ENCODE measurements at regions not wholly inside any gene's neighbourhood (a gene's known extent, or its start where the extent isn't known, plus 50 kb on each side); places are given as distances from the start of the nearest gene placed in this dataset.

DNA sequence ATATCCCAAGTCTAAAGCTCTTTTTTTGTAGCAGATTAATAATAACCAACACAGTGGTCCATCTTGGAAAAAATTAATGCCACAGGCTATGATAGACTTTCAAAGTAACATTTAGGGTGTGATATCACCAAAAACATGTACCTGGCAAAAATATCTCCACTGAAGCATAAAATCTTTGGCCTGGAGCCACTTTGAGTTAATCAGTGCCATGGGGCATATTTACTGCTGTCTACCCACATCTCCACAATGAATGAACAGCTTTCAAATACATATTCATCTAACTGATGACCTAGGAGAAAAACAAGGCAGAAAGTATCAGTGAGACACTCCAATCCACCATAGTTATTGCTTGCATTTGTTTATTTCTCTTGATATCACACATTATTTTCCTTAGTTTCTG lies 296.0 kb upstream of the MDFIC2 start:
- no peak for TF ChIP-seq CTCF (IDR thresholded peaks at IDR 0.05; ENCODE audit: borderline replicate concordance, extremely low read depth, low read length, poor library complexity, severe bottlenecking)
- no peak for TF ChIP-seq EZH2 (IDR thresholded peaks at IDR 0.05; ENCODE audit: borderline replicate concordance, low read depth, low read length, severe bottlenecking)

GRCh38 chr3:70607469-70607868 lies 295.0 kb upstream of the MDFIC2 start:
- Histone ChIP-seq H3K4me2 (ENCODE audit: insufficient read depth, low read length) (no peak overlapping the region), H3K9ac (ENCODE audit: low read depth, low read length) (no peak overlapping the region), H3K4me1 (ENCODE audit: insufficient read depth, low read length) (no peaks in the 10 kb centered on the region), H3K4me3 (ENCODE audit: low read depth in 1 of 2, low read length in 2 of 2) (no peak overlapping the region), H3K36me3 (ENCODE audit: insufficient read depth, low read length) (no peaks in the 10 kb centered on the region), H3K27me3 (ENCODE audit: insufficient read depth, low read length, poor library complexity) (no peaks in the 10 kb centered on the region), H2AFZ (ENCODE audit: low read depth, low read length) (no peak overlapping the region), H3K27ac (ENCODE audit: low read length) (no peak overlapping the region), H3K9me3 (ENCODE audit: insufficient read depth, low read length, severe bottlenecking) (no peaks in the 10 kb centered on the region), H4K20me1 (ENCODE audit: insufficient read depth, low read length) (no peaks in the 10 kb centered on the region), H3K79me2 (ENCODE audit: insufficient read depth, low read length) (no peaks in the 10 kb centered on the region)
- DNase-seq (no peak), ATAC-seq (ENCODE audit: insufficient read depth, low read depth) (no peak)
- TF ChIP-seq CTCF (IDR thresholded peaks at IDR 0.05; ENCODE audit: borderline replicate concordance, extremely low read depth, low read length, poor library complexity, severe bottlenecking) (no peak), EZH2 (IDR thresholded peaks at IDR 0.05; ENCODE audit: borderline replicate concordance, low read depth, low read length, severe bottlenecking) (no peak)

More for the DNA sequence above, 296.0 kb upstream of the MDFIC2 start:
- Histone ChIP-seq H3K4me2 (ENCODE audit: insufficient read depth, low read length) (no peak overlapping the region), H3K4me1 (ENCODE audit: insufficient read depth, low read length) (no peaks in the 10 kb centered on the region), H3K4me3 (ENCODE audit: low read depth in 1 of 2, low read length in 2 of 2) (no peak overlapping the region), H3K9ac (ENCODE audit: low read depth, low read length) (no peak overlapping the region), H3K79me2 (ENCODE audit: insufficient read depth, low read length) (no peaks in the 10 kb centered on the region), H3K27me3 (ENCODE audit: insufficient read depth, low read length, poor library complexity) (no peaks in the 10 kb centered on the region), H3K9me3 (ENCODE audit: insufficient read depth, low read length, severe bottlenecking) (no peaks in the 10 kb centered on the region), H3K36me3 (ENCODE audit: insufficient read depth, low read length) (no peaks in the 10 kb centered on the region), H2AFZ (ENCODE audit: low read depth, low read length) (no peak overlapping the region), H4K20me1 (ENCODE audit: insufficient read depth, low read length) (no peaks in the 10 kb centered on the region), H3K27ac (ENCODE audit: low read length) (no peak overlapping the region)
- DNase-seq (no peak), ATAC-seq (ENCODE audit: insufficient read depth, low read depth) (no peak)

GRCh38 chr3:70606018-70606417 lies 293.6 kb upstream of the MDFIC2 start:
- Histone ChIP-seq H3K9ac (ENCODE audit: low read depth, low read length) (no peak overlapping the region), H3K4me1 (ENCODE audit: insufficient read depth, low read length) (no peaks in the 10 kb centered on the region), H3K79me2 (ENCODE audit: insufficient read depth, low read length) (no peaks in the 10 kb centered on the region), H3K4me2 (ENCODE audit: insufficient read depth, low read length) (no peak overlapping the region), H4K20me1 (ENCODE audit: insufficient read depth, low read length) (no peaks in the 10 kb centered on the region), H3K27ac (ENCODE audit: low read length) (no peak overlapping the region), H3K4me3 (ENCODE audit: low read depth in 1 of 2, low read length in 2 of 2) (no peak overlapping the region), H3K9me3 (ENCODE audit: insufficient read depth, low read length, severe bottlenecking) (no peaks in the 10 kb centered on the region), H3K36me3 (ENCODE audit: insufficient read depth, low read length) (no peaks in the 10 kb centered on the region), H3K27me3 (ENCODE audit: insufficient read depth, low read length, poor library complexity) (no peaks in the 10 kb centered on the region), H2AFZ (ENCODE audit: low read depth, low read length) (no peak overlapping the region)
- ATAC-seq (ENCODE audit: insufficient read depth, low read depth), result no peak
- no peak for TF ChIP-seq CTCF (IDR thresholded peaks at IDR 0.05; ENCODE audit: borderline replicate concordance, extremely low read depth, low read length, poor library complexity, severe bottlenecking)
- no peak for TF ChIP-seq EZH2 (IDR thresholded peaks at IDR 0.05; ENCODE audit: borderline replicate concordance, low read depth, low read length, severe bottlenecking)
- DNase-seq, result no peak

GRCh38 chr3:70603103-70603502 lies 290.7 kb upstream of the MDFIC2 start:
- Histone ChIP-seq H3K4me1 (ENCODE audit: insufficient read depth, low read length) (no peaks in the 10 kb centered on the region), H3K27ac (ENCODE audit: low read length) (no peak overlapping the region), H3K4me2 (ENCODE audit: insufficient read depth, low read length) (no peak overlapping the region), H3K9me3 (ENCODE audit: insufficient read depth, low read length, severe bottlenecking) (no peaks in the 10 kb centered on the region), H3K36me3 (ENCODE audit: insufficient read depth, low read length) (no peaks in the 10 kb centered on the region), H2AFZ (ENCODE audit: low read depth, low read length) (no peak overlapping the region), H3K27me3 (ENCODE audit: insufficient read depth, low read length, poor library complexity) (no peaks in the 10 kb centered on the region), H4K20me1 (ENCODE audit: insufficient read depth, low read length) (no peaks in the 10 kb centered on the region), H3K79me2 (ENCODE audit: insufficient read depth, low read length) (no peaks in the 10 kb centered on the region), H3K4me3 (ENCODE audit: low read depth in 1 of 2, low read length in 2 of 2) (no peak overlapping the region), H3K9ac (ENCODE audit: low read depth, low read length) (no peak overlapping the region)
- ATAC-seq (ENCODE audit: insufficient read depth, low read depth), result no peak
- no peak for DNase-seq
- TF ChIP-seq EZH2 (IDR thresholded peaks at IDR 0.05; ENCODE audit: borderline replicate concordance, low read depth, low read length, severe bottlenecking) (no peak), CTCF (IDR thresholded peaks at IDR 0.05; ENCODE audit: borderline replicate concordance, extremely low read depth, low read length, poor library complexity, severe bottlenecking) (no peak)
